ENCODE measurements at regions not wholly inside any gene's neighbourhood (a gene's known extent, or its start where the extent isn't known, plus 50 kb on each side); places are given as distances from the start of the nearest gene placed in this dataset.

DNA sequence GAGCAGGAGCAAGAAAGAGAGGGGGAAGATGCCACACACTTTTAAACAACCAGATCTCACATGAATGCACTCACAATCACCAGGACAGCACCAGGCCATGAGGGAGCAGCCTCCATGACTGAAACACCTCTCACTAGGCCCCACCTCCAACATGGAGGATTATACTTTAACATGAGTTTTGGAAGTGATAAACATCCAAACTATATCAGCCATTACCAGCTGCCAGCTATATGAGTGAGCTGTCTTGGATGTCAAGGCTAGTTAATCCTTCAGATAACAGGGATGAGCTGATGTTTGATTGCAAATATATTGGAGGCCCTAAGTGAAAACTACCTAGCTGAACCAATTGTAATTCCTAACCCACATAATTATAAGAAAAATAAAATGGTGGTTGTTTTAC is 108.4 kb upstream of the DCBLD2 start:
- TF ChIP-seq, protein P1, sequence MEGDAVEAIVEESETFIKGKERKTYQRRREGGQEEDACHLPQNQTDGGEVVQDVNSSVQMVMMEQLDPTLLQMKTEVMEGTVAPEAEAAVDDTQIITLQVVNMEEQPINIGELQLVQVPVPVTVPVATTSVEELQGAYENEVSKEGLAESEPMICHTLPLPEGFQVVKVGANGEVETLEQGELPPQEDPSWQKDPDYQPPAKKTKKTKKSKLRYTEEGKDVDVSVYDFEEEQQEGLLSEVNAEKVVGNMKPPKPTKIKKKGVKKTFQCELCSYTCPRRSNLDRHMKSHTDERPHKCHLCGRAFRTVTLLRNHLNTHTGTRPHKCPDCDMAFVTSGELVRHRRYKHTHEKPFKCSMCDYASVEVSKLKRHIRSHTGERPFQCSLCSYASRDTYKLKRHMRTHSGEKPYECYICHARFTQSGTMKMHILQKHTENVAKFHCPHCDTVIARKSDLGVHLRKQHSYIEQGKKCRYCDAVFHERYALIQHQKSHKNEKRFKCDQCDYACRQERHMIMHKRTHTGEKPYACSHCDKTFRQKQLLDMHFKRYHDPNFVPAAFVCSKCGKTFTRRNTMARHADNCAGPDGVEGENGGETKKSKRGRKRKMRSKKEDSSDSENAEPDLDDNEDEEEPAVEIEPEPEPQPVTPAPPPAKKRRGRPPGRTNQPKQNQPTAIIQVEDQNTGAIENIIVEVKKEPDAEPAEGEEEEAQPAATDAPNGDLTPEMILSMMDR (IDR thresholded peaks at IDR 0.05; ENCODE audit: insufficient read depth, low read depth, low read length) = no peak
- no peak for TF ChIP-seq EZH2 (IDR thresholded peaks at IDR 0.05; ENCODE audit: insufficient read depth, low read length)
